Retinal pigment epithelial cell (primary cell): ENCODE measurements at regions not wholly inside any gene's neighbourhood (a gene's known extent, or its start where the extent isn't known, plus 50 kb on each side); places are given as distances from the start of the nearest gene placed in this dataset.
A peak's percentile ranks its signal among the peaks of the same experiment; 100 is the strongest.

Experiments
- DNase-seq: peaks from one replicate; pipeline ENCODE4 v3.0.0-alpha.2; 2010; ENCODE audit warnings: low read depth
- H3K4me3 ChIP-seq: 2 replicates; pipeline ENCODE4 v1.5.1; 2011; ENCODE audit warnings: mild to moderate bottlenecking, low read length, control low read depth, moderate library complexity
- CTCF ChIP-seq: conservative IDR thresholded peaks from 2 replicates; pipeline ENCODE4 v1.5.1; 2011; ENCODE audit warnings: low read depth, low read length, control low read depth, inconsistent platforms

- no peak overlapping the region for H3K4me3 ChIP-seq
- TF ChIP-seq CTCF = peak; percentile 48
- DNase-seq = no peak
Measured at GRCh38 chr18:72652990-72653593, 109.0 kb upstream of the CBLN2 start.

- no peak for TF ChIP-seq CTCF
- DNase-seq = no peak
Measured at GRCh38 chr18:72651033-72651432, 106.9 kb upstream of the CBLN2 start.

GRCh38 chr18:72648481-72648960 is 104.4 kb upstream of the CBLN2 start:
- no peak for DNase-seq
- H3K4me3 ChIP-seq = no peak overlapping the region
- no peak for TF ChIP-seq CTCF

More at GRCh38 chr18:72651033-72651432, 106.9 kb upstream of the CBLN2 start:
- H3K4me3 ChIP-seq = no peak overlapping the region

- DNase-seq = no peak
- H3K4me3 ChIP-seq = no peak overlapping the region
- no peak for TF ChIP-seq CTCF
Measured at GRCh38 chr18:72648079-72648478, 103.9 kb upstream of the CBLN2 start.

- no peak for TF ChIP-seq CTCF
- no peak for DNase-seq
- H3K4me3 ChIP-seq = no peak overlapping the region
Measured at GRCh38 chr18:72640557-72640956, 96.4 kb upstream of the CBLN2 start.

- no peak for TF ChIP-seq CTCF
- no peak overlapping the region for H3K4me3 ChIP-seq
- DNase-seq = no peak
Measured at GRCh38 chr18:72638376-72638775, 94.2 kb upstream of the CBLN2 start.

GRCh38 chr18:72637721-72638120 is 93.6 kb upstream of the CBLN2 start:
- no peak for DNase-seq
- no peak for TF ChIP-seq CTCF
- H3K4me3 ChIP-seq = no peak overlapping the region
